Neural cell (in vitro differentiated cells): ENCODE measurements at regions not wholly inside any gene's neighbourhood (a gene's known extent, or its start where the extent isn't known, plus 50 kb on each side); places are given as distances from the start of the nearest gene placed in this dataset.

Experiments
- H2AFZ ChIP-seq: fragments of 200-600, 300-800 bp; sonication (generic), shearing (Covaris generic); 2 replicates; pipeline ENCODE4 v1.6.0; 2014; ENCODE audit warnings: low read depth, mild to moderate bottlenecking, antibody characterized with exemption, low read length, moderate library complexity
- H3F3A ChIP-seq: fragments of 200-600 bp; shearing (Covaris generic); 2 replicates; pipeline ENCODE4 v1.6.1; 2016; ENCODE audit warnings: mild to moderate bottlenecking, moderate library complexity, mixed read lengths, antibody characterized with exemption, low read length; ENCODE audit not compliant: insufficient read depth, poor library complexity, severe bottlenecking
- H3K27ac ChIP-seq: fragments of 200-600, 300-800 bp; sonication (generic), shearing (Covaris generic); 2 replicates; pipeline ENCODE4 v1.5.1; 2014; ENCODE audit warnings: mild to moderate bottlenecking, low read length, moderate library complexity
- H3K27me3 ChIP-seq: fragments of 300-800, 200-600 bp; sonication (generic), shearing (Covaris generic); 2 replicates; pipeline ENCODE4 v1.6.0; 2014; ENCODE audit warnings: mild to moderate bottlenecking, low read depth, low read length, moderate library complexity; ENCODE audit not compliant: insufficient read depth
- H3K36me3 ChIP-seq: fragments of 300-800, 200-600 bp; sonication (generic), shearing (Covaris generic); 2 replicates; pipeline ENCODE4 v1.5.1; 2014; ENCODE audit warnings: mild to moderate bottlenecking, antibody characterized with exemption, low read length, moderate library complexity; ENCODE audit not compliant: insufficient read depth
- H3K4me2 ChIP-seq: fragments of 300-800, 200-600 bp; sonication (generic), shearing (Covaris generic); 2 replicates; pipeline ENCODE4 v1.6.0; 2014; ENCODE audit warnings: mild to moderate bottlenecking, low read length
- H3K4me3 ChIP-seq: fragments of 300-800, 200-600 bp; sonication (generic), shearing (Covaris generic); 2 replicates; pipeline ENCODE4 v1.5.1; 2014; ENCODE audit warnings: mild to moderate bottlenecking, low read length, moderate library complexity
- H3K79me2 ChIP-seq: fragments of 200-600 bp; shearing (Covaris generic); replicated peaks from 2 replicates; pipeline ENCODE4 v1.6.0; 2014; ENCODE audit warnings: mild to moderate bottlenecking, low read length, moderate library complexity; ENCODE audit not compliant: insufficient read depth
- H3K9ac ChIP-seq: fragments of 300-800, 200-600 bp; sonication (generic), shearing (Covaris generic); 2 replicates; pipeline ENCODE4 v1.6.1; 2016; ENCODE audit warnings: mild to moderate bottlenecking, low read length, mixed read lengths
- H3K9me2 ChIP-seq: fragments of 200-600 bp; shearing (Covaris generic); 2 replicates; pipeline ENCODE4 v1.6.1; 2016; ENCODE audit warnings: mild to moderate bottlenecking, low read length, mixed read lengths; ENCODE audit not compliant: insufficient read depth
- H3K9me3 ChIP-seq: fragments of 200-600, 300-800 bp; sonication (generic), shearing (Covaris generic); 2 replicates; pipeline ENCODE4 v1.6.1; 2016; ENCODE audit warnings: mild to moderate bottlenecking, mixed run types, low read length, moderate library complexity, mixed read lengths
- H4K20me1 ChIP-seq: fragments of 200-600 bp; shearing (Covaris generic); 2 replicates; pipeline ENCODE4 v1.6.1; 2016; ENCODE audit warnings: mild to moderate bottlenecking, mixed run types; ENCODE audit not compliant: insufficient read depth
- EP300 ChIP-seq: fragments of 450-650 bp; conservative IDR thresholded peaks from 2 replicates; pipeline ENCODE4 v1.6.1; 2014; ENCODE audit warnings: antibody characterized with exemption, mild to moderate bottlenecking, moderate library complexity; ENCODE audit not compliant: poor library complexity, severe bottlenecking
- EZH2 ChIP-seq: fragments of 200-600, 300-800 bp; shearing (Covaris generic), sonication (generic); IDR thresholded peaks from 2 replicates; pipeline ENCODE4 v1.6.1; 2014; ENCODE audit warnings: antibody characterized with exemption, low read length, borderline replicate concordance, mild to moderate bottlenecking; ENCODE audit not compliant: insufficient read depth, poor library complexity, severe bottlenecking
- MXI1 ChIP-seq: fragments of 450-650 bp; conservative IDR thresholded peaks from 2 replicates; pipeline ENCODE4 v1.6.1; 2014; ENCODE audit warnings: antibody characterized with exemption, mild to moderate bottlenecking; ENCODE audit not compliant: poor library complexity, severe bottlenecking
- POLR2AphosphoS5 ChIP-seq: IDR thresholded peaks from 2 replicates; pipeline ENCODE4 v1.6.1; 2012
- RAD21 ChIP-seq: fragments of 450-650 bp; conservative IDR thresholded peaks from 2 replicates; pipeline ENCODE4 v1.6.1; 2014; ENCODE audit warnings: antibody characterized with exemption, mild to moderate bottlenecking, moderate library complexity
- REST ChIP-seq: IDR thresholded peaks from 2 replicates; pipeline ENCODE4 v1.6.1; 2012; ENCODE audit warnings: borderline replicate concordance
- SMC3 ChIP-seq: fragments of 450-650 bp; conservative IDR thresholded peaks from 2 replicates; pipeline ENCODE4 v1.6.1; 2014; ENCODE audit warnings: antibody characterized with exemption, mild to moderate bottlenecking, moderate library complexity; ENCODE audit not compliant: poor library complexity
- TAF1 ChIP-seq: IDR thresholded peaks from 2 replicates; pipeline ENCODE4 v1.6.1; 2012; ENCODE audit warnings: low read depth
- TF ChIP-seq, protein P1 (sequence below): fragments of 450-650 bp; IDR thresholded peaks from 2 replicates; pipeline ENCODE4 v1.5.1; 2014; ENCODE audit warnings: antibody characterized with exemption, mild to moderate bottlenecking, moderate library complexity; ENCODE audit not compliant: poor library complexity, severe bottlenecking

DNA sequence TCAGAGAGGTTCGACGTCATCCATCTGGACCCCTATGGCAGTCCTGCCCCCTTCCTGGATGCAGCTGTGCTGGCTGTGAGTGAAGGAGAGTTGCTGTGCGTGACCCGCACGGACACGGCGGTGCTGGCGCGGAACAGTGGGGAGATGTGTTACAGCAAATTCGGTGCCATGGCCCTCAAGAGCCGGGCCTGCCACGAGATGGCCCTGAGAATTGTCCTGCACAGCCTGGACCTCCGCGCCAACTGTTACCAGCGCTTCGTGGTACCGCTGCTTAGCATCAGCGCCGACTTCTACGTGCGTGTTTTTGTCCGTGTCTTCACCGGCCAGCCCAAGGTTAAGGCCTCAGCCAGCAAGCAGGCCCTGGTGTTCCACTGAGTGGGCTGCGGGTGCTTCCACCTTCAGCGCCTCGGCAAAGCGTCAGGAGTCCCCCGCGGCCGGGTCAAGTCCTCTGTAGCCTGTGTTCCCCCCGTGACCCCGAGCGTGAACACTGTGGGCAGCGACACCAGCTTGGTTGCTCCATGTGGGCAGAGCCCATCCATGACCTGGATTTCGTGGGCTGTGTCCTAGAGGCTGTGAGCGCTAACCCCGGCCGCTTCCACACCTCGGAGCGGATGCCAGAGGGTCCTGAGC, 186.7 kb upstream of the SLITRK2 start:
- Histone ChIP-seq H3K36me3 (no peaks in the 10 kb centered on the region), H3K9me2 (no peaks in the 10 kb centered on the region), H3K4me2 (no peak overlapping the region), H2AFZ (no peak overlapping the region), H3K27ac (no peak overlapping the region), H3F3A (no peaks in the 10 kb centered on the region), H3K9ac (no peak overlapping the region), H4K20me1 (no peaks in the 10 kb centered on the region), H3K79me2 (no peaks in the 10 kb centered on the region), H3K9me3 (no peaks in the 10 kb centered on the region), H3K27me3 (no peaks in the 10 kb centered on the region), H3K4me3 (no peak overlapping the region)
- TF ChIP-seq EZH2 (no peak), POLR2AphosphoS5 (no peak), TAF1 (no peak), MXI1 (no peak), SMC3 (no peak), RAD21 (no peak), REST (no peak), EP300 (no peak)
- TF ChIP-seq, protein P1, sequence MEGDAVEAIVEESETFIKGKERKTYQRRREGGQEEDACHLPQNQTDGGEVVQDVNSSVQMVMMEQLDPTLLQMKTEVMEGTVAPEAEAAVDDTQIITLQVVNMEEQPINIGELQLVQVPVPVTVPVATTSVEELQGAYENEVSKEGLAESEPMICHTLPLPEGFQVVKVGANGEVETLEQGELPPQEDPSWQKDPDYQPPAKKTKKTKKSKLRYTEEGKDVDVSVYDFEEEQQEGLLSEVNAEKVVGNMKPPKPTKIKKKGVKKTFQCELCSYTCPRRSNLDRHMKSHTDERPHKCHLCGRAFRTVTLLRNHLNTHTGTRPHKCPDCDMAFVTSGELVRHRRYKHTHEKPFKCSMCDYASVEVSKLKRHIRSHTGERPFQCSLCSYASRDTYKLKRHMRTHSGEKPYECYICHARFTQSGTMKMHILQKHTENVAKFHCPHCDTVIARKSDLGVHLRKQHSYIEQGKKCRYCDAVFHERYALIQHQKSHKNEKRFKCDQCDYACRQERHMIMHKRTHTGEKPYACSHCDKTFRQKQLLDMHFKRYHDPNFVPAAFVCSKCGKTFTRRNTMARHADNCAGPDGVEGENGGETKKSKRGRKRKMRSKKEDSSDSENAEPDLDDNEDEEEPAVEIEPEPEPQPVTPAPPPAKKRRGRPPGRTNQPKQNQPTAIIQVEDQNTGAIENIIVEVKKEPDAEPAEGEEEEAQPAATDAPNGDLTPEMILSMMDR: no peak

DNA sequence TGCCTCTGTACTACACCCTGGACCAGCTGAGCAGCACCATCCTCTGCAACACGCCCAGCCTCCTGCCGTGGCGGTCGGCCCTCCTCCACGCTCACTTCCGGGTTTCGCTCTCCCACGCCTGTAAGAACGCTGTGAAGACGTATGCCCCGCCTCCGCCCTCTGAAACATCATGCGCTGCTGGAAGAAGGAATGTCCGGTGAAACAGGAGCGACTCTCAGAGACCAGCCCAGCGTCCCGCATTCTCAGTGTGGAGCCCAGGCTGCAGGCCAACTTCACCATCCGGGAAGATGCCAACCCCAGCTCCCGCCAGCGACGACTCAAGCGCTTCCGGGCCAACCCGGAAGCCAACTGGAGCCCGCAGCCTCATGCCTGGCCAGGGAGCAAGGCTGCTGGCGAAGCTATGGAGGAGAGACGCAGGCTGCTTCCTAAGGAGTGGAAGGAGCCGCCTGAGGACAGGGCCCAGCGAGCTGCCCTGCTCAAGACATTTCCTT, 186.1 kb upstream of the SLITRK2 start:
- H3K4me2 ChIP-seq: no peak overlapping the region
- no peak overlapping the region for H3K4me3 ChIP-seq

More for the DNA sequence above, 186.1 kb upstream of the SLITRK2 start:
- Histone ChIP-seq H3K9ac (no peak overlapping the region), H3K27ac (no peak overlapping the region), H3K9me3 (no peaks in the 10 kb centered on the region), H4K20me1 (no peaks in the 10 kb centered on the region), H3K27me3 (no peaks in the 10 kb centered on the region), H2AFZ (no peak overlapping the region), H3F3A (no peaks in the 10 kb centered on the region), H3K79me2 (no peaks in the 10 kb centered on the region), H3K9me2 (no peaks in the 10 kb centered on the region), H3K36me3 (no peaks in the 10 kb centered on the region)
- TF ChIP-seq MXI1 (no peak), EZH2 (no peak), REST (no peak), POLR2AphosphoS5 (no peak), SMC3 (no peak), TAF1 (no peak), RAD21 (no peak)
- TF ChIP-seq, protein P1: no peak
